Inflammatory macrophage (primary cell): ENCODE measurements at regions not wholly inside any gene's neighbourhood (a gene's known extent, or its start where the extent isn't known, plus 50 kb on each side); places are given as distances from the start of the nearest gene placed in this dataset.
"Not testable (repeated sequence)": the region's sequence is repeated elsewhere in the genome, so short reads cannot be mapped to it uniquely, and the experiment has no call there.

Experiments used
- DNase-seq, 2 donors: peaks; one replicate each; pipeline ENCODE4 v3.0.0-alpha.2; 2020 to 2022

DNA sequence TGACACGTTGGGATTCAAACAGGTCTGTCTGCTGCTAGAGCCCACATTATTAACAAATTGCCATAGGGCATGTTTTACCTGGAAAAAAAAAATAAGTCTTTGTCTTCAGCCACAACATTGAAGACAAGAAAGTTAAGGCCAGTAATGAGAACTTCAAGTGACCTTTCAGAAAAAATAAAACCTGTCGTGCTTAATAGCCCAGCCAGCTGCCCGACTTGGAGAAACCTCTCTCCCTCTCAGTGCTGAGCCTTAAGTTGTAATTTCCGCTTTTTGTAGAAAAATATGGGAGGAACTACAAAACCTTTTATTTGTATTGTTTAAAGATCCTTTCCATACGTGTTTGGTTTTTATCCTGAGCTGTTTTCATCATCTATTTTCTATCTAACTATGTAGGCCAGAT is 454.3 kb upstream of the SLITRK6 start:
- DNase-seq, result not testable (repeated sequence)

DNA sequence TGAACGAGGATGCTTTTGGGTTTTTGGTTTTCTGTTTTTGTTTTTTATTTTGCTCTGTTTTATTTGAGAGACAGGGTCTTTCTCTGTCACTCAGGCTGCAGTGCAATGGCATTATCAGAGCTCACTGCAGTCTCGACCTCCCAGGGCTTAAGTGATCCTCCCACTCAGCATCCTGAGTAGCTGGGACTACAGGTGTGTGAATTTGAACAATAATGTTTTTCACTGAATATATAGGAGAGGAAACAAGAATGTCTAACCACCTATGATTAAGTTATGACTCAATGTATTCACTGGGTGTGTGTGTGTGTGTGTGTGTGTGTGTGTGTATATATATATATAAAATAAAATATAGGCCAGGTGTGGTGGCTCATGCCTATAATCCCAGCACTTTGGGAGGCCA is 456.6 kb upstream of the SLITRK6 start:
- not testable (repeated sequence) for DNase-seq

DNA sequence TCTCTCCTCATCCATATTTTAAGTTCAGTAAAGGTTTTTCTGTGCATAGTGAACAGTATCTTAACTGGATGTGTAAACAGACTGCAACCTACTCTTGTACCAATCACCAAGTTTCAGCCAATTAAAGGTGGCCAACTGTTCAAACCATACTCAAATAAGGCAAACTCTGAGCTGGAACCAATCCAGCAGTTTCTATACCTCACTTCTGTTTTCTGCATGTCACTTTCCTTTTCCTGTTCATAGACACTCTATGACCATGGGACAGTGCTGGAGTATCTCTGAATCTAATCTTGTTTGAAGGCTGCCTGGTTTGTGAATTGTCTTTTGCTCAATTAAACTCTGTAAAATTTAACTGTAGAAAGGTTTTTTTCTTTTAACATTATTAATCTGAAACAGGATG is 470.3 kb upstream of the SLITRK6 start:
- no peak for DNase-seq

DNA sequence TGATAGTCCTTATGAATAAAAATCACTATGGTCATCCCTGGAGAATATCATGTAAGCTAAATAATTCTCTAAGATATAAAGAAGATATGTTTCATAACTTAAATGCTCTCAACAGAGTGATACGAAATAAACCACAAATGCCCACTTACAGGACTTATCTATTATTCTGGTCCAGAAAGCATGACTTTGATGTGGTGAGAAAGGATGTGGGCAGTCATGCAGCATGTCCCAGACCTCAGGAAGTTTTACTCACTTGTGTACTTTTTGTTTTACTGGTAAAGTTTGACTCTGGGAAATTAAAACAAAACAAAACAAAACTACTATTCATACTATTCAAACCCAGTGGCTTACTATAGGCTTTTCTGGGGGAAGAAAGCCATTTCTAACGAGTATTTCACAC is 483.2 kb upstream of the SLITRK6 start:
- DNase-seq, result no peak

DNA sequence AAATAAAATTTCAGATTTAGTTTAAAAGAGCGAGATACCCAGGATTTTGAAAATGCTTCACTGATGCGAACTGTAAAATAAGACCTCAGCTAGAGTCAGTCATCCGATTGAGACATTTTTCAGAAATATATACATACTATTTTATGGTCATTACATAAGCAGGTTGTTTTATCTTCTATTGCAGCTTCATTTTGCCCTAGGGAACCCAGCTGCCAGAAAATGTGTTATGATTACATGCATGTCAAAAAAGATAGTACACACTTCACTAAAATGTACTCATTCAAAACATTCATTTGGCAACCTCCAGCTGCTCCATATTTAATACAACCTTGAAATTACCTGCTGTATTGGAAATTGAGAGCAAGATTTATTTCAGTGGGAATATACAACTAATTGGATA is 483.8 kb upstream of the SLITRK6 start:
- DNase-seq, result no peak

DNA sequence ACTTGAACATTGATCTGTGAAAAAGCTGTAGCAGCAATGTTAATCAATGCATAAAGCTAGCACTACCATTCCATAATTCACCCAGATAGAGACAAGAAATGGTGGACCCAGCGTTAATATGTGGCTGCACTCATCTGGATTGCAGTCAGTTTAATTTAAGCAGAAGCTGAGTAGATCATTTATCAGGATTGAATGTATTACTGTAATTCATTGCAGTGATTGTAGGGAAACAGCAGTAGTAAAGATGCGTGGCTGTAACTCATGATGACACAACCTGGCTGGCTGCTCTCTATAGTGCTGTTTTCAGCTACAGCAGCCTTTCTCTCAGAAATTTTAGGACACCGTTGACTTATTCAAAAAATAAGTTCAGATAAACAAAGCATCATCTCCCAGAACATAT is 499.5 kb upstream of the SLITRK6 start:
- no peak for DNase-seq

DNA sequence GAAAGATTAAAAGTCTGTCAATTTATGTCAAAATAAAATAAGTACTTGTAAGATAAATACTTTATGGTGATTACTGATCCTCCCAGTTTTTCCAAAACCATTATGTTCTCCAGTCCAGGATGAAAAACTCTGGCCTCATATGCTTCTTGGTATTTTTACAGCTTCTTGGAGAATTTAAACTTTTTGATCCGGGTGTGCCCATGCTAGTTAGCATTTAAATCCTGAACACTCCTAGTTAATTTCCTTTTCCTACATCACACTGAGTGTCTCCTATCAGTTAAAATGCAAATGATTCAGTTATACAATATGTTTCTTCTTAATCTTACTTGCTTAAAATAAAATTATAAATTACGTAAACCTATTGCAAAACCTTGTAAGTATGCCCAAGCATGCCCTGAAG is 499.9 kb upstream of the SLITRK6 start:
- no peak for DNase-seq

DNA sequence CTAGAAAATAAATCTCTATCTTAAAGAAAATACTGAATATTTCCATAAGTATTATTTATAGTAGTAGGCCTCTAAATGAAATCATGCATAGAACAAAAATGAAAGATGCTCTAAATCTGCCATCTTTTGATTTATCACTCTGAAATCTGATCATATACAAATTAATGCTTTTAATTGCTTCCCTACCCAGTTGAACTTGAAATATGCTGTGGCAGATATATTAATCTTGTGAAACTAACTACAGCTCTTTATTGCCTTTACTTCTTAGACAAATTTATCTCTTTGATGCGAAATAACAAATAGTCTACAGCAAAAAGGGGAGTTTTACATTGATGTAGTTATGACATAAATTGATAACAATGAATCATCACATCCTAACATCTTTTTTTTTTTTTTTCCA is 510.7 kb upstream of the SLITRK6 start:
- no peak for DNase-seq

DNA sequence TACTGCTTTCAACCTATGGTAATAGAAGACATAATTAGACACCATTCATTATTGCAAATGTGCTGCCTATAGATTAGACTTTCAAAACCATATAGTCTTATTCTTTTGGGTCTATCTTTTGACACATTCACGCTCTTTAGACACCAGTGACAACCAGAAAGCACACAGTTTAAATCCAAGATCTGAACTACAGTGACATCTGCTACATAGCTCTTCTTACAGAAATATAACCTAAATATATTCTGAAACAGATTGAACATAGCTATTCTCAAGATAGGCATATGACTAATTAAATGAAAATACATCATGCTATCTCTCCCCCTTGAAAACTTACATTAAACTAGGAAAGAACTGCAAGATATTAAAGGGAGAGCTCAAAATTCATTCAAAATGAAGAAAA is 514.2 kb upstream of the SLITRK6 start:
- DNase-seq, result no peak

DNA sequence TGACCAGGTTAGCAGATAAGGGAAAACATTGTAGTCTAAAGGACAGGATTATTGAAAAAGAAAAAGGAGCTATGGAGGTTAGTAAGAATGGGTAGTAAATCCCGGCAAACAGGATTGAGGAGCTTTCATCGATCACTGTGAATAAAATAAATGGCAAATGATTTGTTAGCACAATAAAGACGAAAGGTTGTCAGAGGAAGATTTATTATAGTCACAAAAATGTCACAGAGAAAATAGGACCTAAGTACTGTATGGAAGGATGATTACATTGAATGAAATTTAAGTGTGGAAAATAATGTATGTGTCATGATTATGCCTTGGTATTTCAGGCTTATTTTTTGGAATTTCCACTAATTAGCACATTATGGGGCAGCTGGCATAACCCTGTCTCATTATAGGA is 519.2 kb upstream of the SLITRK6 start:
- no peak for DNase-seq

DNA sequence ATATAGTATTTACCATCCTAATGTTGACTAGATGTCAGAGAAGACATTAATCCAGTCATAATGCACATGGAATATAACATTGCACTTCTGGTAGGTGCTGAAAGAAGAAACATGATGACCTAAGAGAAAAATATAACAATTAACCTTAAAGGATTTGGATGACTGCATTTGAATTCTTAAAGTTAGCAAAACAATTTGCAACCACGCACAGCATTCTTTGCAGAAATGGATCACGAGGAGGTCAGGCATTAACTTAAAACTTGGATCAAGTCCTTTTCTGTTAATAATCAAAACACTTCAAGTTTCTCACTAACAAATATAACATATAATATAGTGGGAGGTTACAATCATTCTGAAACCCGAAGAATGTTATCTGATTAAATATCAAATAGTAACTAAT is 525.0 kb upstream of the SLITRK6 start:
- DNase-seq, result no peak

DNA sequence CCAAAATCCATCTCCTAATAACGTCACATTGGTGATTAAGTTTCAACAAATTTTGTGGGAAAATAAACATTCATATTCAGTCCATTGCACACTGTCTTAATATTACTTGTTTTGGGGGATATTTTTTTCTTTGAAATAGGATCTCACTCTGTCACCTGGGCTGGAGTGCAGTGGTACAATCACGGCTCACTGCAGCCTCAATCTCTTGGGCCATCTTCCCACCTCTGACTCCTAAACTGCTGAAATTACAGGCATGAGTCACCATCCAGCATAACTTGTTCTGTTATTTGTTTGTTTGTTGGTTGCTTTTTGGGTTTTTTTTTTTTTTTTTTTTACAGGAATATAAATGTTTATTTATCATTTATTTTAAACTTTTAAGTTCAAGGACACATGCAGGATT is 556.1 kb upstream of the SLITRK6 start:
- no peak for DNase-seq

DNA sequence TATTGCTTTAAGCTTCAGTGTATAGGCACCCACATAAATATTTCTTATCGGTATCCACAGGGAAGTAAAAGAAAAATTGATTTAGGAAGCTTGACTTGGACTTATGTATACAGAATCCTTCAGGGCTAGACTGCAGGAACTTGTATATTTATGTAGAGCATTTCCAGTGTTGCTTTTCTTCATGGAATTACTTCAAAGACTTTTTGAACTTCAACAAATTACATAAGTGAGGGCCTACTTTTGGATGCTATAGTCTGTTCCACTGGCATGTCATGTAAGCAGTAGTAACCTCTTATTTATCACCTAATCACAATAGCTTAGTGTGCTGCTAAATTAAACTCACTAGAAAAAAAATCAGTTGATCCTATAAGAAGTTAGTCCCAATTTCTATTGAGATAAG is 557.9 kb upstream of the SLITRK6 start:
- no peak for DNase-seq

DNA sequence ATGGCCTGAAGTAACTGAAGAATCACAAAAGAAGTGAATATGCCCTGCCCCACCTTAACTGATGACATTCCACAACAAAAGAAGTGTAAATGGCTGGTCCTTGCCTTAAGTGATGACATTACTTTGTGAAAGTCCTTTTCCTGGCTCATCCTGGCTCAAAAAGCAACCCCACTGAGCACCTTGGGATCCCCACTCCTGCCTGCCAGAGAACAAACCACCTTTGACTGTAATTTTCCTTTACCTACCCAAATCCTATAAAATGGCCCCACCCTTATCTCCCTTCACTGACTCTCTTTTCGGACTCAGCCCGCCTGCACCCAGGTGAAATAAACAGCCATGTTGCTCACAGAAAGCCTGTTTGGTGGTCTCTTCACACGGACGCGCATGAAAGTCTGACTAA is 564.5 kb upstream of the SLITRK6 start:
- not testable (repeated sequence) for DNase-seq

DNA sequence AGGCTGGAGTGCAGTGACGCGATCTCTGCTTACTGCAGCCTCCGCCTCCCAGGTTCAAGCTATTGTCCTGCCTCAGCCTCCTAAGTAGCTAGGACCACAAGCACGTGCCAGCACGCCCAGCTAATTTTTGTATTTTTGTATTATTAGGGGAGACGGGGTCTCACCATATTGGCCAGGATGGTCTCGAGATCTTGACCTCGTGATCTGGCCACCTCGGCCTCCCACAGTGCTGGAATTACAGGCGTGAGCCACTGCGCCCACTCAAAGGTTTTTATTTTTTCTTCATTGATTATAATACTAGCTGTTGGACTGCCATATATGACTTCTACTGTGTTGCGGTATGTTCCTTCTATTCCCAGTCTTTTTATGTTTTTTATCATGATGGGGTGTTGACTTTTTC is 569.7 kb upstream of the SLITRK6 start:
- DNase-seq, result no peak

DNA sequence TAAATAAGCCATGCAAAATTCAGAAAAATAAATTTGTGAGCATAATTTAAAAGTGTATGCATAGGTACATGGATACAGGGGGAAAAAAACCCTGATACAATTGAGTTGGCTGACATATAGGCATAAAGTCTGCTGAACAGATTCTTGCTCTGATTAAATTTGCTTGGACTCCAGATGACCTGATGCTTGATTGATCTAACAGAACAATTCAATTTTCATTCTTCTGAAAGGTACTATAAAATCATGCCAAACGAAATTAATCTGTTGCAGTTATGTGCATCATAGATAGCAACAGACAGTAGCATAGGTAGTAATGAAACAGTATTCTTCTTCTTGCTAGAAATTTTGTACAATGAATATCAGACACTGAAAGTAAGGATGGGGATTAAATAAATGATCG is 578.2 kb upstream of the SLITRK6 start:
- no peak for DNase-seq

DNA sequence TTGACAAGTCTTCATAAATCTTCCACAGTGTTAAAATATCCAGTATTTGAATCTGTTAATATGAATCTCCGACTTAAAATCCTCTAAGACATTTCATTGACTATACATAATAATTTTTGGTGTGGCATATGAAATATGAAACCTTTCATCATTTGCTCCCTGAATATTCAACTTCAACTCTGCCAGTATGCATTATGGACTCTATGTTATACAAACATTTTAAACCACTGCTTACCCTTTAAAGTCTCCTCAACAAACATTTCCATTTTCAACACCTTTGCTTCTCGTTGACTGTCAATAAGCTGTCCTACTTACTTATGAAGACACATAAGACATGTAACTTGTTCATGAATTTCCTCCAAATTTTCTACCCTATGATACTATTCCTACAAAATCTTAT is 579.4 kb upstream of the SLITRK6 start:
- no peak for DNase-seq

DNA sequence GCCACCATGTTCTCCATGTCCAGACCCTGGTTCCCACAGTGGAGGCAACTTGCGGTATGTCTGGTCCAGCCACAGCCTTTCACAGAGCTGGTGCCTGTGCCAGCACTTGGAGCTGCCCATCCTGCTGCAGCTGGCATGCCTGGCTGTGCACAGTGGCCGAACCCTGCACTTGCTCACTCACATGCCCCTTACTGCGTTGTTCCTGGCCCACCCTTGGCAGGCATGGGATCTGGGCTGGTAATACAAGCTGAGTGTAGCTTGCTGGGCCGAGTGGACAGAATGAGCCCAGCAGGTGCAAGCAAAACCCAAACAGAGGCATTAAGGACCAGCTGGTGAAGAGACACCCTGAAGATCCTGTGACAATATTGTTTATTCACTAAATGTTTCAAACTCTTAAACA is 583.9 kb upstream of the SLITRK6 start:
- no peak for DNase-seq

DNA sequence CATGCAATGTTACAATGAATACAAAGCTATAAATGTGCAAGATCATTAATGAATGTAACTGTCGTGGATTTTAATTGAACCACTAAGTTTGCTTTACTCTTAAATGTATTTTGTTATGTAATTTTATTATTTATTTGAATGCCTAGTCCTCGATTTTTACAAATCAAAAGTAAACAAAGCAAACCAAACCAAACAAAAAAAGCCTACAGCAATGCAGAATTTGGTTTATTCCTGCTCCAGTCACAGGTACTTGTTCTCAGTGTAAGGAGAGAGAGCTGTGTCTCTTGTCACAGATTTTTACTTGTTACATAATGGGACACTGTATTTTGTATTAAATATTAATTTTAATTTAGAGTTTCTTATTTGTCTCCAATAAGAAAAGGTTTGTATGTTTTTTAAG is 584.3 kb upstream of the SLITRK6 start:
- no peak for DNase-seq

DNA sequence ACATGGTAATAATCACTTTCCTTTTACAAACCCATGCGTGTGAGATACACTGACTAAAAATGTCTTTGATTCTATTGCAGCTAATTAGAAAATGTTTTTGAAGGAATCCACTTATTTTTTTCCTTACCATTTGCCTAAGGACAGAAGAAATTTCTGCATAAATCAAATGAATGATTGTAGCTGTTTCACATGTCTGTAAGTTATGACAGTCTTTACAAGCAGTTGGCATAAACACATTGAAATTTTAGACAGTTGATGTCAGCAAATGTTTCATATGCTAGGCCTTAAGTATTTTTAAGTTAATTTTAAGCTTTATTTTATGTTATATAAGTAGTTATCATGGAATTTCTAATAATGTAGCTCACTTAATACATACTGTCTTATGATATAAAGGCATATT is 598.4 kb upstream of the SLITRK6 start:
- no peak for DNase-seq

DNA sequence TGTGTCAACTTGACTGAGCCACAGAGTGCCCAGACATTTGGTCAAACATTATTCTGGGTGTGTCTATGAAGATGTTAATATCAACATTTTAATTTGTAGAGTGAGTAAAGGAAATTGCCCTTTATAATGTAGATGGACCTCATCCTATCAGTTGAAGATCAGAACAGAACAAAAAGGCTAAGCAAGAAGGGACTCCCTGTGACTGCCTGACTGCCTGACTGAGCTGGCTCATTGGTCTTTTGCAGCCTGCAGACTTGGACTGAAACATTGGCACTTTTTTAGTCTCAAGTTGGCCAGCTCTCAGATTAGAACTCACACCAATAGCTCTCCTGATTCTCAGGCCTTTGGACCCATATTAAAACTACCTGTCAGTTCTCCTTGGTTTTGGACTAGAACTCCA is 600.4 kb upstream of the SLITRK6 start:
- no peak for DNase-seq

DNA sequence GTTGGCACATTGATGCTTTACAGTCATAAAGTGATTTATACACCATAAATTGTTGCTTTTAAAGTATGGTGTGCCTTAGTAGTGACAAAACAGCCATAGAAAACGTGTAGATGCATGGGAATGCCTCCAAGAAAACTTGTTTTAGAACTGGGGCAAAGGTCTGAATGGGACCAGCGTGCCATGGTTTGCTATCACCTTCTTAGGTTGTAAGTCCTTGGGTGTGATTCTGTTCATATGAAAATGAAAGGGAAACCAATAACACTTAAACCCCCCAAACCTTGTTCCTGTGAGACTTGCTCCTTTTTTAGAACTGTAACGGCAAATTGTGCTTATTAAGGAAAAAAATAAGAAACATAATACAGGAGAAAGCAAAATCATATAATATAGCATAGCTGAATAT is 603.3 kb upstream of the SLITRK6 start:
- no peak for DNase-seq

DNA sequence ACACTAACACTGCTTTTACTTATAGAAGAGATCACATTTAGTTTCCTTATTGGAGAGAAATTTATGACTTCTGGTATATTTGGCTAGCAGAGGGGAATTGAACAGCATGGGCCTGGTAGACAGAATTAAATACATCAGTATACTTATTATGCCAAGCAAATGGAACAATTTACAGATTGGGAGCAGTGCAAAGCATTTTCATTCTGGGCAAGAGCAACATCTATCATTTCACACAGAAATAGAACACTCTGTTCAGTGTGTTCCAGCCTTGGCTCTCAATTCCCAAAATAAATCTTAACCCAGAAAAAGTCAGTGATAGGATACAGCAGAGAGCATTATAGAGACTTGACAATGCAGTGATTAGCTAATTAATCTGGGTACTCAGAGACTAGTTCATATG is 604.0 kb upstream of the SLITRK6 start:
- DNase-seq, result no peak

DNA sequence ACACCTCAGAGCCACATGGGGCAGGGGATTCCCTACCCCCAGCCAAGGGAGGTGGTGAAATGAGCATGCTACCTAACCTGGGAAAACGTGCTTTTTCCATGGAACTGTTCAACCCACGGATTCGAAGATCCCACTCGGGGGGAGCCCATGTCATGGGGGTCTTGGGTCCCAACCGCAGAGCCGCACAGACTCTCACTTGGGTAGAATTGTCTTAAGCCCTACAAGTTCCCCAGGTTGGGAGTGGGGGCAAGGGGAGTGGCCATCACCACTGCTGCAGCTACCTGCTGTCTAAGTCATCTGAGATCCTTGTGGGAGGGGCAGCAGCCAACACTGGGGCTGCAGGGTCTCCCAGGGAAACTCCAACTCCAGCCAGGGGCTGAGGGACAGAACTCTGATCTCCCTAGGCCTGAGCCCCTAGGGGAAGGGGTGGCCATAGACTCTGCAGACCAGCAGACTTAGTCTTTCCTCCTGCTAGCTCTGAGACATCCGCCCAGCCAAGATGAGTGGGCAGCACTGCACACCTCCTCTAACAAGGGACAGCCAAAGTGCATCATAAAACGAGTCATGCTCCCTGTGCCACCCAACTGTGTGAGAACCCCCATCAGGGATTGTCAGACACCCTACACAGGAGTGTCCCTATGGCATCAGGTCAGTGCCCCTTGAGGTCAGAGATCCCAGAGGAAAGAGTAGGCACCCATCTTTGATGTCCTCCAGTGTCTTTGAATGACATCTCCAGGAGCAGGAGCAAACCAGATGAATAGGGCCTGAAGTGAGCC is 610.4 kb upstream of the SLITRK6 start:
- no peak for DNase-seq

DNA sequence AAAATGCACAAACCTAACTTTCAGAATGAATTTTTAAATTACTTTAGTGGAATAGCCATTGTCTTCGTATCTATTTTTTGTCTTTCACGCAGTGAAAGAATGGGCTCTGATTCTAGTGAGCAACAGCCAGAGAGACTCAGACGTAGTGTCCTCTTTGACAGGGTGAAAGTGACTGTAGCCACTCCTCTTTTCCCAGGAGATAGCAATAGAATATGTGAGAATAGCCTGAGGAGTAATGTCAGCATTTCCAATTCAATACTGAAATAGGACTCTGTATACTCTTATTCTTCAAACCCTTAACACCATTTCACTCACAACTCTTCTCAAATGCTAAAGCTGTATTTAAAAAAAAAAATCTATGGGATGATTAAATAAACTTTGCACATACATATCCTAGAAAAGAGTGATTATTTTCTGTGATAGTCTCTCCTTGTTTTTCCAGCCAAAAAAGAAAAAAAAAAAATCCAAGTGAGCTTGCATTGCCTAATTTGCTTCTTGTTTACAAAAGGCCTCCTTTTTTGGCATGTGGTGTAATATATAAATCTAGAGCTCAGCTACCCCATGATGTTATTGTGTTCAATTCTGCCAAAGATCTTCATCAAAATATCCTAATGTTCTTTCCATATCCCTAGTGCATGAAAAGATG is 626.1 kb upstream of the SLITRK6 start:
- DNase-seq, result no peak
